Activated CD8-positive, alpha-beta T cell treated with anti-CD3 and anti-CD28 coated beads for 36 hours (primary cell): ENCODE measurements at regions not wholly inside any gene's neighbourhood (a gene's known extent, or its start where the extent isn't known, plus 50 kb on each side); places are given as distances from the start of the nearest gene placed in this dataset. TPM values are rescaled to one million over a fixed set of nuclear protein-coding genes. Genes with fewer than 3 reads are reported as not detected.
"Not testable (repeated sequence)": the region's sequence is repeated elsewhere in the genome, so short reads cannot be mapped to it uniquely, and the experiment has no call there.

Experiments
- ATAC-seq: fragments of 200-7000 bp; cut with Tn5 transposase; one replicate; pipeline ENCODE4 v1.10.0; 2021; ENCODE audit warnings: mild to moderate bottlenecking, moderate library complexity
- CTCF ChIA-PET: fragments of 350-600 bp; sonication (Branson Sonifier 250); formaldehyde crosslinking; loops from one replicate; lab custom pipeline; 2021; ENCODE audit warnings: antibody characterized with exemption; lab: Charles Lee
- POLR2A ChIA-PET: fragments of 350-600 bp; sonication (Branson Sonifier 250); formaldehyde crosslinking; loops from one replicate; lab custom pipeline; 2021; ENCODE audit warnings: antibody characterized with exemption; lab: Charles Lee
- DNase-seq: peaks from one replicate; pipeline ENCODE4 v3.0.0-alpha.2; 2020
- H3K27ac Mint-ChIP-seq: one replicate; pipeline ENCODE4 v1.8.0; 2021; ENCODE audit warnings: mild to moderate bottlenecking, mixed read lengths
- H3K27me3 Mint-ChIP-seq: one replicate; pipeline ENCODE4 v1.8.0; 2021; ENCODE audit warnings: mixed read lengths
- H3K36me3 Mint-ChIP-seq: one replicate; pipeline ENCODE4 v1.8.0; 2021; ENCODE audit warnings: low read depth, mixed read lengths
- H3K4me1 Mint-ChIP-seq: one replicate; pipeline ENCODE4 v1.8.0; 2021; ENCODE audit warnings: low read depth, mixed read lengths
- H3K4me3 Mint-ChIP-seq: one replicate; pipeline ENCODE4 v1.8.0; 2021; ENCODE audit warnings: mild to moderate bottlenecking, moderate library complexity, mixed read lengths
- H3K9me3 Mint-ChIP-seq: one replicate; pipeline ENCODE4 v1.8.0; 2021; ENCODE audit warnings: mixed read lengths
- CTCF ChIP-seq: fragments of 200-600 bp; IDR thresholded peaks from one replicate; pipeline ENCODE4 v1.8.0; 2022; ENCODE audit warnings: antibody characterized with exemption, mild to moderate bottlenecking
- intact Hi-C: fragments of 100-400 bp; cut with micrococcal nuclease; formaldehyde crosslinking; loops from one replicate; pipeline ENCODE4 v1.10.0; 2022
- microRNA-seq: library from miRNA; unstranded; fragments of <30 nt; microRNA quantifications from one replicate; pipeline ENCODE4 v1.2.0, GENCODE V29; 2022; ENCODE audit warnings: borderline microRNAs expressed, borderline replicate concordance

GRCh38 chr9:111095441-111095840 lies 57.2 kb upstream of the LPAR1 start:
- intact Hi-C loops = no loop called here
- peaks cover 1% of the 10 kb centered on the region for H3K27me3 Mint-ChIP-seq
- DNase-seq (no peak), ATAC-seq (no peak)
- H3K4me3 Mint-ChIP-seq = no peak overlapping the region
- H3K27ac Mint-ChIP-seq = no peak overlapping the region
- no peaks in the 10 kb centered on the region for H3K4me1 Mint-ChIP-seq
- CTCF ChIA-PET = no interaction called here
- no peaks in the 10 kb centered on the region for H3K36me3 Mint-ChIP-seq
- POLR2A ChIA-PET = no interaction called here
- H3K9me3 Mint-ChIP-seq = no peaks in the 10 kb centered on the region
- no peak for TF ChIP-seq CTCF

GRCh38 chr9:111094958-111095357 lies 56.7 kb upstream of the LPAR1 start:
- H3K27ac Mint-ChIP-seq = no peak overlapping the region
- H3K4me3 Mint-ChIP-seq = no peak overlapping the region
- H3K9me3 Mint-ChIP-seq = no peaks in the 10 kb centered on the region
- POLR2A ChIA-PET = no interaction called here
- no peak for ATAC-seq
- intact Hi-C loops = no loop called here
- no peaks in the 10 kb centered on the region for H3K4me1 Mint-ChIP-seq
- peaks cover 1% of the 10 kb centered on the region for H3K27me3 Mint-ChIP-seq
- CTCF ChIA-PET = no interaction called here
- no peaks in the 10 kb centered on the region for H3K36me3 Mint-ChIP-seq
- TF ChIP-seq CTCF = no peak
- no peak for DNase-seq

DNA sequence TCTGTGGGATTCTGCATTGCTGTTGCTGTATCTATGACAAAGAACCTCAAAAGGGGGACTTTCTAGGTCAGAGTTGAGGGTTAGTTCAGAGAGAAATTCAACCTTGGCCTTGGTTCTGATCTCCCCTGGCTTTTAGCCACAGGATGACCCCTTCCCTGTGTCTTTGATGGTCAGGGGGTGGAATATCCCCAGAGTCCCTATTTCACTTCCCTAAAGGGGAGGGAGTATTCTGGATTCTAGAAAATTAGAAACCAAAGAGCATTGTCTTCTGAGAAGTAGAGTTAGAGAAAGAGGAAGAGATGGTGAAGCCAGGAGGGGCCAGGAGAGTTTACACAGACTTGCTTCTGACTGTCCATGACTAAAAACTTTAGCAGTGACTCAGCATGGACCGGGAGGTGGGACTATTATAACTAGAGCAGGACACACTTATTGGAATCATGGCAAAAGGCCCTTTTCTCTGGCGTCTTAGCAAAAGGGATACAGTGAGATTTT lies 56.2 kb upstream of the LPAR1 start:
- H3K4me1 Mint-ChIP-seq = no peaks in the 10 kb centered on the region
- ChIA-PET CTCF (no interaction called here), POLR2A (no interaction called here)
- H3K9me3 Mint-ChIP-seq = no peaks in the 10 kb centered on the region
- intact Hi-C loops = no loop called here
- H3K27me3 Mint-ChIP-seq = peaks cover 1% of the 10 kb centered on the region
- TF ChIP-seq CTCF = no peak
- H3K4me3 Mint-ChIP-seq = no peak overlapping the region
- ATAC-seq (no peak), DNase-seq (no peak)
- no peak overlapping the region for H3K27ac Mint-ChIP-seq
- no peaks in the 10 kb centered on the region for H3K36me3 Mint-ChIP-seq

- H3K9me3 Mint-ChIP-seq, ATAC-seq, H3K4me1 Mint-ChIP-seq, intact Hi-C loops, H3K27me3 Mint-ChIP-seq, DNase-seq, H3K4me3 Mint-ChIP-seq, CTCF ChIA-PET, H3K36me3 Mint-ChIP-seq, POLR2A ChIA-PET, H3K27ac Mint-ChIP-seq: not testable (repeated sequence)
Measured at GRCh38 chr9:111092167-111092566, 53.9 kb upstream of the LPAR1 start.

Small RNA genes in the stretch of these regions (microRNA-seq; reads per million reads assigned to microRNA genes)
- not detected for gene MIR7702
